ENCODE measurements at regions not wholly inside any gene's neighbourhood (a gene's known extent, or its start where the extent isn't known, plus 50 kb on each side); places are given as distances from the start of the nearest gene placed in this dataset.

DNA sequence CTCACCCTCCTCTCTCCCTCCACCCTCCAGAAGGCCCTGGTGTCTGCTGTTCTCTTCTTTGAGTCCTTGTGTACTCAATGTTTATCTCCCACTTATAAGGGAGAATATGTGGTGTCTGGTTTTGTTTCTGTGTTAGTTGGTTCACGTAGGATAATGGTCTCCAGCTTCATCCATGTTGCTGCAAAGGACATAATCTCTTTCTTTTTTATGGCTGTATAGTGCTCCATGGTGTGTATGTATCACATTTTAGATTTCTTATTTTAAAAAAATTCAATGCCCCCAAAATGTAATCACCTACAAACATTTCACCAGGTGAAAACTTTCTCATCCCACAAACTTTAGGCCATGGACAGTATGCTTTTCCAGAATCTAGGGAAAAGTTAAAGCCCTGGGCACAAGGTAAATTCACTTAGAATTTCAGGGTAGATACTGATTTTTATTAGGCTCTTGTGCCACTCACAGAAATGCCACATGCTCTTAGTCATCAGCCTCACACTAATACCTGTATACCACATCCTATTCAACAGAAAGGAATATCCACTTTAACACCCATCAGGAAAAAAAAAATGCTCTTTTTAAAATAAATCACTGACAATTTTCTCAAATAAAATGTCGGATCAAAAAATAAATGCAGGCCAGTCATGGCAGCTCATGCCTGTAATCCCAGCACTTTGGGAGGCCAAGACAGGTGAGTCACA, 104.8 kb upstream of the ENPP6 start:
- no peak for DNase-seq (ENCODE audit: low read depth in 1 of 2, low spot score in 2 of 2)
- H2BK120ac ChIP-seq (replicated peaks; ENCODE audit: low read depth, low read length) = no peak overlapping the region
- H2BK20ac ChIP-seq (ENCODE audit: low read length) = no peak overlapping the region
- no peak overlapping the region for H3K4me2 ChIP-seq (ENCODE audit: insufficient read depth in 1 of 2, low read depth in 2 of 2, low read length in 2 of 2)
- no peak overlapping the region for H2BK12ac ChIP-seq (ENCODE audit: low read depth, low read length)
- H3K4me1 ChIP-seq (replicated peaks in 1 of 4; ENCODE audit: control insufficient read depth in 3 of 4, insufficient read depth in 4 of 4, low read length in 3 of 4) = no peaks in the 10 kb centered on the region
- no peak overlapping the region for H3K9ac ChIP-seq (replicated peaks in 1 of 4; ENCODE audit: extremely low read depth in 1 of 4, low read depth in 3 of 4, low read length in 3 of 4)
- H3K27ac ChIP-seq (ENCODE audit: low read depth, low read length) = no peak overlapping the region
- WGBS, 2 experiments (ENCODE audit: extremely low coverage in 1 of 2, insufficient coverage in 1 of 2, insufficient read length in 1 of 2, insufficient replicate concordance in 2 of 2, low coverage in 1 of 2, low lambda C conversion rate in 2 of 2, missing lambda C conversion rate in 1 of 2) = 95% methylated on average over 2 of the region's 2 CpGs; no CpG with 5 or more reads in 1 of the 2 experiments
- TF ChIP-seq GABPA (IDR thresholded peaks at IDR 0.05; ENCODE audit: borderline replicate concordance, insufficient read depth, low read length) = no peak
- TF ChIP-seq USF2 (IDR thresholded peaks at IDR 0.05; ENCODE audit: low read length) = no peak
- TF ChIP-seq SP1 (IDR thresholded peaks at IDR 0.05; ENCODE audit: low read depth, low read length) = no peak
- TF ChIP-seq SP4 (IDR thresholded peaks at IDR 0.05; ENCODE audit: low read length) = no peak
- no peak for TF ChIP-seq SIRT6 (IDR thresholded peaks at IDR 0.05; ENCODE audit: low read length)
- no peak for TF ChIP-seq MAX (IDR thresholded peaks at IDR 0.05)
- TF ChIP-seq ZNF274 (IDR thresholded peaks at IDR 0.05; ENCODE audit: borderline replicate concordance, extremely low read depth, low read length) = no peak
- no peak for TF ChIP-seq TCF12 (IDR thresholded peaks at IDR 0.05; ENCODE audit: low read depth, low read length)
- TF ChIP-seq GTF2F1 (IDR thresholded peaks at IDR 0.05; ENCODE audit: borderline replicate concordance, low read depth, low read length) = no peak
- TF ChIP-seq EP300 (IDR thresholded peaks at IDR 0.05; ENCODE audit: borderline replicate concordance in 1 of 2, low read depth in 2 of 2, low read length in 2 of 2) = no peak
- no peaks in the 10 kb centered on the region for H3K23me2 ChIP-seq (ENCODE audit: low read depth, low read length)
- no peaks in the 10 kb centered on the region for H3K79me1 ChIP-seq (ENCODE audit: low read depth, low read length)
- H3K4me3 ChIP-seq (ENCODE audit: extremely low read depth in 1 of 4, insufficient read depth in 2 of 4, low read depth in 3 of 4, low read length in 4 of 4) = no peak overlapping the region
- no peaks in the 10 kb centered on the region for H3K79me2 ChIP-seq (ENCODE audit: control insufficient read depth in 1 of 2, insufficient read depth in 2 of 2, low read length in 2 of 2)
- H3K27me3 ChIP-seq (replicated peaks in 1 of 4; ENCODE audit: control insufficient read depth in 3 of 4, extremely low read depth in 1 of 4, insufficient read depth in 3 of 4, low read length in 3 of 4) = no peaks in the 10 kb centered on the region
- H3K18ac ChIP-seq (ENCODE audit: extremely low read depth, low read length) = no peak overlapping the region
- H3K14ac ChIP-seq (ENCODE audit: insufficient read length) = no peak overlapping the region
- FAIRE-seq = no peak
- H4K20me1 ChIP-seq (replicated peaks in 1 of 2; ENCODE audit: control insufficient read depth in 1 of 2, insufficient read depth in 2 of 2, low read length in 2 of 2) = no peaks in the 10 kb centered on the region
- H2BK5ac ChIP-seq (ENCODE audit: low read depth, low read length) = no peak overlapping the region
- no peaks in the 10 kb centered on the region for H3K36me3 ChIP-seq (ENCODE audit: control insufficient read depth in 2 of 4, insufficient read depth in 4 of 4, low read length in 3 of 4)
- no peak overlapping the region for H4K8ac ChIP-seq (ENCODE audit: extremely low read depth, insufficient read depth, low read length)
- ChIA-PET CTCF (ENCODE audit: partially characterized antibody) (no interaction called here), POLR2A (ENCODE audit: partially characterized antibody) (interaction anchor here (0.7 kb wide), 1 partner anchor 15 kb away, joined by 3 read pairs; no protein-coding TSS in a partner anchor)
- H4K91ac ChIP-seq (replicated peaks; ENCODE audit: insufficient read length, low read length) = no peak overlapping the region
- H3K4ac ChIP-seq (replicated peaks; ENCODE audit: insufficient read length, low read depth, low read length) = no peak overlapping the region
- no peak overlapping the region for H4K5ac ChIP-seq (ENCODE audit: insufficient read length, low read depth, low read length)
- no peak overlapping the region for H2BK15ac ChIP-seq (ENCODE audit: low read length)
- no peak overlapping the region for H2AFZ ChIP-seq (ENCODE audit: low read length)
- H3K56ac ChIP-seq (replicated peaks; ENCODE audit: insufficient read length, low read depth, low read length) = no peak overlapping the region
- no peak overlapping the region for H2AK5ac ChIP-seq (ENCODE audit: low read depth, low read length)
- no peak overlapping the region for H3K23ac ChIP-seq (ENCODE audit: insufficient read length)
- no peaks in the 10 kb centered on the region for H3K9me3 ChIP-seq (ENCODE audit: insufficient read depth in 2 of 2, low read depth in 1 of 2, low read length in 1 of 2)
